Erythroblast (primary cell): ENCODE measurements at regions not wholly inside any gene's neighbourhood (a gene's known extent, or its start where the extent isn't known, plus 50 kb on each side); places are given as distances from the start of the nearest gene placed in this dataset.

Experiments used
- GATA1 ChIP-seq: IDR thresholded peaks from 2 replicates; pipeline ENCODE4 v1.6.1; 2011; ENCODE audit warnings: low read depth, mild to moderate bottlenecking, control low read depth, low read length, moderate library complexity
- POLR2A ChIP-seq: IDR thresholded peaks from 2 replicates; pipeline ENCODE4 v1.6.1; 2011; ENCODE audit warnings: mild to moderate bottlenecking, low read length

DNA sequence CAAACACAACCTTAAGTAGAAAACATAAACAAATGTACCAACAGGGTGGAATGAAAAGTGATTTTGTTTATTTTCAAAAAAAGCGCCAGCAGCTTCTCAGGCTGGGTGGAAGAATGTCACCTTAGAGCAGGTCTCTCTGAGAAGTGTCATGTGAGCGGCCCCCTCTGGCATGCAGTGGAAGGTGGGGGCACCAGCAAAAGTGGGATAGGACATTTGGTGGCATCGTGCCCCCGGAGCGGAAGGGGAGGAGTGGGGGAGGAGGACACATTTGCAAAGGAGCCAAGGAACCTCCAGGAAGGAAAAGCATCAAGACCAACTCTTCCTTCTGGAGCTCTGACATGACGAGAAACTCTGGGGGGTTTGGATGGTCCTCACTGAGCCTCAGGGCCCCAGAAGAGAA, 635.3 kb downstream of the UQCRFS1 start:
- no peak for TF ChIP-seq POLR2A
- TF ChIP-seq GATA1 = no peak
